Keratinocyte (primary cell): ENCODE measurements at regions not wholly inside any gene's neighbourhood (a gene's known extent, or its start where the extent isn't known, plus 50 kb on each side); places are given as distances from the start of the nearest gene placed in this dataset.

ENCODE experiments used
- DNase-seq: peaks from one replicate; pipeline ENCODE4 v3.0.0-alpha.2; 2011; ENCODE audit warnings: low read depth, missing footprints, low spot score
- FAIRE-seq: peaks from 2 replicates; lab custom pipeline; 2011; peaks lifted over from hg19 to GRCh38; lab: Jason Lieb, UNC
- H2AFZ ChIP-seq: 2 replicates; pipeline ENCODE4 v1.6.0; 2012; ENCODE audit warnings: low read length, control low read depth, inconsistent platforms; ENCODE audit not compliant: control insufficient read depth
- H3K27ac ChIP-seq: 2 replicates; pipeline ENCODE4 v1.5.1; 2011; ENCODE audit warnings: low read length; ENCODE audit not compliant: control insufficient read depth, insufficient read depth
- H3K27me3 ChIP-seq: 3 replicates; pipeline ENCODE4 v1.6.0; 2011; ENCODE audit warnings: low read length; ENCODE audit not compliant: control insufficient read depth, insufficient read depth; ENCODE audit errors: extremely low read depth
- H3K36me3 ChIP-seq, 2 experiments: 2 replicates in 1 of 2; 3 replicates in 1 of 2; pipeline ENCODE4 v1.5.1; 2011; ENCODE audit warnings: low read length in 2 of 2, mild to moderate bottlenecking in 1 of 2; ENCODE audit not compliant: control insufficient read depth in 2 of 2, insufficient read depth in 2 of 2; ENCODE audit errors: extremely low read depth in 1 of 2
- H3K4me1 ChIP-seq: 3 replicates; pipeline ENCODE4 v1.5.1; 2011; ENCODE audit warnings: low read length; ENCODE audit not compliant: control insufficient read depth, insufficient read depth; ENCODE audit errors: extremely low read depth
- H3K4me2 ChIP-seq: 3 replicates; pipeline ENCODE4 v1.6.0; 2011; ENCODE audit warnings: low read depth, low read length; ENCODE audit not compliant: control insufficient read depth, insufficient read depth; ENCODE audit errors: extremely low read depth
- H3K4me3 ChIP-seq, 3 experiments: fragments of 200-600 bp in 1 of 3; sonication (generic) in 1 of 3; 2 replicates in 2 of 3; 3 replicates in 1 of 3; pipeline ENCODE4 v1.5.1; 2011 to 2016; ENCODE audit warnings: low read length in 3 of 3, mild to moderate bottlenecking in 3 of 3, control low read depth in 2 of 3, inconsistent platforms in 1 of 3, low read depth in 1 of 3, mixed read lengths in 1 of 3, mixed run types in 1 of 3, moderate library complexity in 1 of 3; ENCODE audit not compliant: control insufficient read depth in 2 of 3, insufficient read depth in 2 of 3; ENCODE audit errors: extremely low read depth in 1 of 3
- H3K79me2 ChIP-seq: 2 replicates; pipeline ENCODE4 v1.6.0; 2012; ENCODE audit warnings: low read length; ENCODE audit not compliant: control insufficient read depth, insufficient read depth
- H3K9ac ChIP-seq: 3 replicates; pipeline ENCODE4 v1.6.0; 2011; ENCODE audit warnings: low read length; ENCODE audit not compliant: control insufficient read depth, insufficient read depth; ENCODE audit errors: extremely low read depth
- H3K9me1 ChIP-seq: 3 replicates; pipeline ENCODE4 v1.6.0; 2011; ENCODE audit warnings: low read length; ENCODE audit not compliant: control insufficient read depth, insufficient read depth; ENCODE audit errors: extremely low read depth
- H3K9me3 ChIP-seq: 2 replicates; pipeline ENCODE4 v1.5.1; 2012; ENCODE audit warnings: low read depth, low read length; ENCODE audit not compliant: control insufficient read depth
- H4K20me1 ChIP-seq: 3 replicates; pipeline ENCODE4 v1.6.0; 2011; ENCODE audit warnings: low read length; ENCODE audit not compliant: control insufficient read depth, insufficient read depth; ENCODE audit errors: extremely low read depth
- EZH2 ChIP-seq: IDR thresholded peaks from one replicate; pipeline ENCODE4 v1.6.1; 2012; ENCODE audit warnings: inconsistent platforms, mild to moderate bottlenecking, low read length, moderate library complexity
- dilution Hi-C: fragments of 300-500 bp; cut with MboI; formaldehyde crosslinking; loops from one replicate; pipeline ENCODE4 v1.7.0; 2020; ENCODE audit warnings: low sequenced_read_pairs; ENCODE audit not compliant: extremely low pct_ligation_motif_present
- TF ChIP-seq, protein P1 (sequence below), 3 experiments: IDR thresholded peaks in 1 of 3; conservative IDR thresholded peaks in 1 of 3; optimal IDR thresholded peaks in 1 of 3; 2 replicates in 2 of 3; 3 replicates in 1 of 3; pipeline versions ENCODE3 to v1.5.1; 2011; ENCODE audit warnings: low read length in 3 of 3, mild to moderate bottlenecking in 3 of 3, moderate library complexity in 2 of 3, control low read depth in 1 of 3, inconsistent platforms in 1 of 3; ENCODE audit not compliant: insufficient read depth in 2 of 3; ENCODE audit errors: extremely low read depth in 1 of 3

DNA sequence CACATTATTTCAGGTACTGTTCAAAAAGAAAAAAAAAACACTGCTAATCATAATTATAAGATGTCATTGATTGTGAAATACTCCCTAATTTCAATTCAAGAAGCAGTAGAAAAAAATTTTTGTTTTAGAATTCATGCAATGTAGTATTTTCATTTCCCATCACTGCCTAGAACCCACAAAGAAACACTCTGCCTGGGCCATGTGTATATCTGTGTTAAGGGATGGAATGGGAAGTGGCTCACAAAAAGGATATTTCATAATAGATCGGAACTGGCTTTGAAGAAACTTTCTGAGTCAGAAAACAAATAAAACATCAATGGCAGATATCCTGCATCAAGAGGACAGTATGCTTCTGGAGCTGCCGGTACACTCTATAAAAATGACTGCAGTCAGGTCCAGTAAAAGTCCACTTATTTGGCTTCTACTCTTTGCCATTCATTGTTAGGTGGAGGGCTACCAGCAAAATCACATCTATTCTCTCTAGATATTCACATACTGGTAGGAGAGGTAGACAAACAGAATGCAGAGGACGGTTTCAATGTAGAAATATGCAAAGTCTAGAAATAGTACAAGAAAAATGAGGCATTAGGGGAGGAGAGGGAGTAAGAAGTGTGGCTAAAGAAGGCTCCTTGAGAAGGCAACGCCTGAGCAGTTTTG, 135.0 kb upstream of the TNFAIP3 start:
- no peak overlapping the region for H3K27ac ChIP-seq

DNA sequence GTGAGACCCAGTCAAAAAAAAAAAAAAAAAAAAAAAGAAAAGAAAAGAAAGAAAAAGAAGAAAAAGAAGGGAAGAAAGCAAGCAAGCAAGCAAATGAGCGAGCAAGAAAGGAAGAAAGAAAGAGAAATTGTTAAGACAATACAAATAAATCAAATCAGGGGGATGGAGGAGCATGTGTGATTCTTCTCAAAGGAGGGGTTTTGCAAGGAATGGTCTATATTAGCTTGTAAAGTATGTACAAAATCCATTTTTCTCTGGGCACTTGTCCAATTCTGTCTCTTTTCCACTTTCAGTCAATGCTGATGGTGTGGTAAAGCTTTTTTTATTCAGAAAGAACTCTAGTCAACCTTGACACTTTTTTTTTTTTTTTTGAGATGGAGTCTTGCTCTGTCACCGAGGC, 133.7 kb upstream of the TNFAIP3 start:
- DNase-seq (no peak), FAIRE-seq (no peak)
- Histone ChIP-seq H3K9me1 (no peaks in the 10 kb centered on the region), H3K27ac (no peak overlapping the region), H3K9ac (no peak overlapping the region), H3K27me3 (no peaks in the 10 kb centered on the region), H3K4me2 (no peak overlapping the region), H2AFZ (no peak overlapping the region), H3K4me1 (peaks cover 37% of the 10 kb centered on the region), H3K36me3 (no peaks in the 10 kb centered on the region), H3K79me2 (no peaks in the 10 kb centered on the region), H3K9me3 (no peaks in the 10 kb centered on the region), H3K4me3 (no peak overlapping the region), H4K20me1 (no peaks in the 10 kb centered on the region)
- dilution Hi-C loops = no loop called here
- TF ChIP-seq, protein P1, sequence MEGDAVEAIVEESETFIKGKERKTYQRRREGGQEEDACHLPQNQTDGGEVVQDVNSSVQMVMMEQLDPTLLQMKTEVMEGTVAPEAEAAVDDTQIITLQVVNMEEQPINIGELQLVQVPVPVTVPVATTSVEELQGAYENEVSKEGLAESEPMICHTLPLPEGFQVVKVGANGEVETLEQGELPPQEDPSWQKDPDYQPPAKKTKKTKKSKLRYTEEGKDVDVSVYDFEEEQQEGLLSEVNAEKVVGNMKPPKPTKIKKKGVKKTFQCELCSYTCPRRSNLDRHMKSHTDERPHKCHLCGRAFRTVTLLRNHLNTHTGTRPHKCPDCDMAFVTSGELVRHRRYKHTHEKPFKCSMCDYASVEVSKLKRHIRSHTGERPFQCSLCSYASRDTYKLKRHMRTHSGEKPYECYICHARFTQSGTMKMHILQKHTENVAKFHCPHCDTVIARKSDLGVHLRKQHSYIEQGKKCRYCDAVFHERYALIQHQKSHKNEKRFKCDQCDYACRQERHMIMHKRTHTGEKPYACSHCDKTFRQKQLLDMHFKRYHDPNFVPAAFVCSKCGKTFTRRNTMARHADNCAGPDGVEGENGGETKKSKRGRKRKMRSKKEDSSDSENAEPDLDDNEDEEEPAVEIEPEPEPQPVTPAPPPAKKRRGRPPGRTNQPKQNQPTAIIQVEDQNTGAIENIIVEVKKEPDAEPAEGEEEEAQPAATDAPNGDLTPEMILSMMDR (optimal IDR thresholded peaks at IDR 0.05 in 1 of 3, IDR thresholded peaks at IDR 0.05 in 1 of 3, conservative IDR thresholded peaks at IDR 0.05 in 1 of 3; ENCODE audit: extremely low read depth in 1 of 3, insufficient read depth in 2 of 3, low read length in 3 of 3) = no peak
- TF ChIP-seq EZH2 = no peak

More for the DNA sequence above, 135.0 kb upstream of the TNFAIP3 start:
- Histone ChIP-seq H3K4me1 (peaks cover 37% of the 10 kb centered on the region), H3K36me3 (no peaks in the 10 kb centered on the region), H3K4me2 (no peak overlapping the region), H2AFZ (no peak overlapping the region), H3K4me3 (no peak overlapping the region), H4K20me1 (no peaks in the 10 kb centered on the region), H3K9me3 (no peaks in the 10 kb centered on the region), H3K9ac (no peak overlapping the region), H3K79me2 (no peaks in the 10 kb centered on the region), H3K9me1 (no peaks in the 10 kb centered on the region), H3K27me3 (no peaks in the 10 kb centered on the region)
- no peak for TF ChIP-seq EZH2
- TF ChIP-seq, protein P1 (optimal IDR thresholded peaks at IDR 0.05 in 1 of 3, IDR thresholded peaks at IDR 0.05 in 1 of 3, conservative IDR thresholded peaks at IDR 0.05 in 1 of 3; ENCODE audit: extremely low read depth in 1 of 3, insufficient read depth in 2 of 3, low read length in 3 of 3) = no peak
- dilution Hi-C loops = no loop called here
- DNase-seq = no peak
- no peak for FAIRE-seq
